ENCODE measurements at regions not wholly inside any gene's neighbourhood (a gene's known extent, or its start where the extent isn't known, plus 50 kb on each side); places are given as distances from the start of the nearest gene placed in this dataset.

GRCh38 chr2:173442542-173442941 lies 87.9 kb downstream of the CDCA7 start:
- TF ChIP-seq NFYB (CRISPR knock-in tag; conservative IDR thresholded peaks at IDR 0.05; ENCODE audit: low read depth) (no peak), IRF2 (CRISPR knock-in tag; IDR thresholded peaks at IDR 0.05; ENCODE audit: borderline replicate concordance, low read depth) (no peak), ZNF671 (CRISPR knock-in tag; IDR thresholded peaks at IDR 0.05) (no peak)
- TF ChIP-seq, protein P1, sequence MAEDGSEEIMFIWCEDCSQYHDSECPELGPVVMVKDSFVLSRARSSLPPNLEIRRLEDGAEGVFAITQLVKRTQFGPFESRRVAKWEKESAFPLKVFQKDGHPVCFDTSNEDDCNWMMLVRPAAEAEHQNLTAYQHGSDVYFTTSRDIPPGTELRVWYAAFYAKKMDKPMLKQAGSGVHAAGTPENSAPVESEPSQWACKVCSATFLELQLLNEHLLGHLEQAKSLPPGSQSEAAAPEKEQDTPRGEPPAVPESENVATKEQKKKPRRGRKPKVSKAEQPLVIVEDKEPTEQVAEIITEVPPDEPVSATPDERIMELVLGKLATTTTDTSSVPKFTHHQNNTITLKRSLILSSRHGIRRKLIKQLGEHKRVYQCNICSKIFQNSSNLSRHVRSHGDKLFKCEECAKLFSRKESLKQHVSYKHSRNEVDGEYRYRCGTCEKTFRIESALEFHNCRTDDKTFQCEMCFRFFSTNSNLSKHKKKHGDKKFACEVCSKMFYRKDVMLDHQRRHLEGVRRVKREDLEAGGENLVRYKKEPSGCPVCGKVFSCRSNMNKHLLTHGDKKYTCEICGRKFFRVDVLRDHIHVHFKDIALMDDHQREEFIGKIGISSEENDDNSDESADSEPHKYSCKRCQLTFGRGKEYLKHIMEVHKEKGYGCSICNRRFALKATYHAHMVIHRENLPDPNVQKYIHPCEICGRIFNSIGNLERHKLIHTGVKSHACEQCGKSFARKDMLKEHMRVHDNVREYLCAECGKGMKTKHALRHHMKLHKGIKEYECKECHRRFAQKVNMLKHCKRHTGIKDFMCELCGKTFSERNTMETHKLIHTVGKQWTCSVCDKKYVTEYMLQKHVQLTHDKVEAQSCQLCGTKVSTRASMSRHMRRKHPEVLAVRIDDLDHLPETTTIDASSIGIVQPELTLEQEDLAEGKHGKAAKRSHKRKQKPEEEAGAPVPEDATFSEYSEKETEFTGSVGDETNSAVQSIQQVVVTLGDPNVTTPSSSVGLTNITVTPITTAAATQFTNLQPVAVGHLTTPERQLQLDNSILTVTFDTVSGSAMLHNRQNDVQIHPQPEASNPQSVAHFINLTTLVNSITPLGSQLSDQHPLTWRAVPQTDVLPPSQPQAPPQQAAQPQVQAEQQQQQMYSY (CRISPR knock-in tag; IDR thresholded peaks at IDR 0.05) = no peak
- Mint-ChIP-seq H3K27ac (no peak overlapping the region), H3K27me3 (ENCODE audit: low read depth) (peaks cover 3% of the 10 kb centered on the region; the same call in 1 of the 2 replicates), H3K9me3 (no peaks in the 10 kb centered on the region), H3K4me3 (no peak overlapping the region), H3K4me1 (no peaks in the 10 kb centered on the region), H3K36me3 (no peaks in the 10 kb centered on the region)
- ChIA-PET CTCF (no interaction called here), POLR2A (no interaction called here)
- DNase-seq (ENCODE audit: low spot score) (no peak), ATAC-seq (no peak)

DNA sequence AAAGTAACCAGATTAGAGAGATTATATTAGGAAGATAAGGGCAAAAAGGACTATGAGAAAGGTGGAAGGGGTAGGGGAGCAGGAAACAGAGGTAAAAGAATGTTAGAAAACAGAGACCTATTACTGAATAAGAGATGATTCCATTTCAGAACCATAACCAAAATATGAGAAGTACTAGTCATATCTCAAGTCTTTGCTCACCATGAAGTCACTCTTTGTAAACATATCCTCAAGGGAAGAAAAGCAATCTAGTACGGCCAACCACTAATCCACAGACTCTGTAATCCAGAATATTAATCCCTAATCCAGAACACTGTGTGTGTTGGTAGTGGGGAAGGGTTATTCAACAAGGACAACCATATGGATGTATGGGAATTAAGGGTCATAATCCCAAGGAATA lies 92.0 kb downstream of the CDCA7 start:
- DNase-seq (ENCODE audit: low spot score) (no peak), ATAC-seq (no peak)
- ChIA-PET POLR2A (no interaction called here), CTCF (interaction anchor here (0.6 kb wide), 1 partner anchor 436 kb away, joined by 3 read pairs; no protein-coding TSS in a partner anchor)
- Mint-ChIP-seq H3K9me3 (no peaks in the 10 kb centered on the region), H3K27ac (no peak overlapping the region), H3K36me3 (no peaks in the 10 kb centered on the region), H3K4me3 (no peak overlapping the region), H3K27me3 (ENCODE audit: low read depth) (peaks cover 3% of the 10 kb centered on the region; the same call in 1 of the 2 replicates), H3K4me1 (peaks cover 11% of the 10 kb centered on the region)
- TF ChIP-seq ZNF121 (CRISPR knock-in tag; IDR thresholded peaks at IDR 0.05) = no peak
- TF ChIP-seq ZNF396 (CRISPR knock-in tag; IDR thresholded peaks at IDR 0.05; ENCODE audit: borderline replicate concordance) = no peak

DNA sequence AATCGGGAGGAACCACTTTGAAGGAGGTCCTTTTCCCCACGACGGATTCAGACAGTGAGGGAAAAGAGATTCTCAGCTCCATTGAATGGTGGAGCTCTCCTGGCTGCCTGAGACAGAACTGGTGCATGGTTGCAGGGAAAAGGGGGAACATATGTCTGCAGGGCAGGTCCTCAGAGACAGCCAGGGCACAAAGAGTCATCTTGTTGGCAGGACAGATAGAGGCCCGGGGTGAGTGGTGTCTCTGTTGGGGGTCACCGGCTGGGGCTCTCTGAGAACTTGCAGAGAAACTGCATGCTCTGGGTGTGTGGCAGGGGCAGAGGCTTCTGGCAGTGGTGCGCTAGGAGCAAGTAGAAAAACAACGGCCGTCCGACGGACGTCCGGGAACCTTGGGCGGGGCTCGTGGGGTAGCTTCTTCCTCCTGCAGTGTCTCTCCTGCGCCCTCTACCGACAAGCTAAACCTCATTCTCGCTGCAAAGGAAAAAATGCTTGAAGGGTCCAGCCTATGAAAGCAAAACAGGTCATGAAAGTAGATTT lies 94.3 kb downstream of the CDCA7 start:
- CTCF ChIA-PET = interaction anchor here (0.5 to 2.7 kb wide), 52 partner anchors 8 to 908 kb away, joined by 3 to 57 read pairs (median 4); no protein-coding TSS in a partner anchor
- TF ChIP-seq SP1 (CRISPR knock-in tag; conservative IDR thresholded peaks at IDR 0.05) (0 out of 2 replicates have a peak, but pooled peaks have one; percentile 35), JUN (CRISPR knock-in tag; IDR thresholded peaks at IDR 0.05) (no peak), ZNF219 (CRISPR knock-in tag; IDR thresholded peaks at IDR 0.05; ENCODE audit: borderline replicate concordance) (no peak), ETV6 (CRISPR knock-in tag; IDR thresholded peaks at IDR 0.05) (0 out of 2 replicates have a peak, but pooled peaks have one; percentile 63), FOXK1 (CRISPR knock-in tag; IDR thresholded peaks at IDR 0.05) (0 out of 2 replicates have a peak, but pooled peaks have one; percentile 18)
- TF ChIP-seq, protein P2, sequence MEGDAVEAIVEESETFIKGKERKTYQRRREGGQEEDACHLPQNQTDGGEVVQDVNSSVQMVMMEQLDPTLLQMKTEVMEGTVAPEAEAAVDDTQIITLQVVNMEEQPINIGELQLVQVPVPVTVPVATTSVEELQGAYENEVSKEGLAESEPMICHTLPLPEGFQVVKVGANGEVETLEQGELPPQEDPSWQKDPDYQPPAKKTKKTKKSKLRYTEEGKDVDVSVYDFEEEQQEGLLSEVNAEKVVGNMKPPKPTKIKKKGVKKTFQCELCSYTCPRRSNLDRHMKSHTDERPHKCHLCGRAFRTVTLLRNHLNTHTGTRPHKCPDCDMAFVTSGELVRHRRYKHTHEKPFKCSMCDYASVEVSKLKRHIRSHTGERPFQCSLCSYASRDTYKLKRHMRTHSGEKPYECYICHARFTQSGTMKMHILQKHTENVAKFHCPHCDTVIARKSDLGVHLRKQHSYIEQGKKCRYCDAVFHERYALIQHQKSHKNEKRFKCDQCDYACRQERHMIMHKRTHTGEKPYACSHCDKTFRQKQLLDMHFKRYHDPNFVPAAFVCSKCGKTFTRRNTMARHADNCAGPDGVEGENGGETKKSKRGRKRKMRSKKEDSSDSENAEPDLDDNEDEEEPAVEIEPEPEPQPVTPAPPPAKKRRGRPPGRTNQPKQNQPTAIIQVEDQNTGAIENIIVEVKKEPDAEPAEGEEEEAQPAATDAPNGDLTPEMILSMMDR (IDR thresholded peaks at IDR 0.05) = peak; percentile 68; the same call in 1 of the 2 replicates
- Mint-ChIP-seq H3K9me3 (no peaks in the 10 kb centered on the region), H3K27ac (peak overlapping the region; percentile 82), H3K27me3 (ENCODE audit: low read depth) (peaks cover 3% of the 10 kb centered on the region; the same call in 1 of the 2 replicates), H3K36me3 (no peaks in the 10 kb centered on the region), H3K4me3 (peak overlapping the region; percentile 61), H3K4me1 (peaks cover 21% of the 10 kb centered on the region)
- peak; percentile 94 for DNase-seq (ENCODE audit: low spot score)
- POLR2A ChIA-PET = interaction anchor here (0.6 to 1.0 kb wide), 2 partner anchors 35 to 45 kb away, joined by 3 read pairs; no protein-coding TSS in a partner anchor
- peak; percentile 97 for ATAC-seq

DNA sequence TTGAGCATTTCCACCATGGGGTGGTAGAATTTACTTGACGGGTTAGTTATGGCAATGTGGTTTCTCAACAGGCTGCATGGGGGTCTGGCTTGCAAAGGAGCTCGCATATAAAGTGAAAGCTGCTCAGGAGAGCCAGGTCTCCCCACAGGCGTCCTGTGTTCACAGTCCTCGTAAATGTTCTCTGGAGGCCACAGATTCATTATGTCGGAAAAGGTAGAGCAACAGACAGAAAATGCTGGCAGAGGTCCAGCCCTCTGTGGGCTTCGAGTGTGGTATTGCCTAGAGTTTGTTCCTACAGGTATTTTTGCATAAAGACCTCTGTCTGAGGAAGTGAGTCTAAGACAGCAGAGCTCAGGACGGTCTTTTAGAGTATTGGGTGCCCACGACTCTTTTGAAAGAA lies 96.4 kb downstream of the CDCA7 start:
- Mint-ChIP-seq H3K27ac (no peak overlapping the region), H3K4me1 (peaks cover 21% of the 10 kb centered on the region), H3K27me3 (ENCODE audit: low read depth) (peaks cover 5% of the 10 kb centered on the region), H3K36me3 (no peaks in the 10 kb centered on the region), H3K4me3 (no peak overlapping the region), H3K9me3 (no peaks in the 10 kb centered on the region)
- ATAC-seq (no peak), DNase-seq (ENCODE audit: low spot score) (no peak)
- POLR2A ChIA-PET = no interaction called here
- TF ChIP-seq TP53 (CRISPR knock-in tag; IDR thresholded peaks at IDR 0.05) = no peak
- no peak for TF ChIP-seq IRF2 (CRISPR knock-in tag; IDR thresholded peaks at IDR 0.05; ENCODE audit: borderline replicate concordance, low read depth)
- no peak for TF ChIP-seq NFYB (CRISPR knock-in tag; conservative IDR thresholded peaks at IDR 0.05; ENCODE audit: low read depth)
- no peak for TF ChIP-seq EMX1 (CRISPR knock-in tag; IDR thresholded peaks at IDR 0.05)
- TF ChIP-seq HMGXB4 (CRISPR knock-in tag; IDR thresholded peaks at IDR 0.05) = no peak
- CTCF ChIA-PET = no interaction called here

Measured in WTC11 (cell line).